Stomach (tissue), 4 donors: ENCODE measurements at regions not wholly inside any gene's neighbourhood (a gene's known extent, or its start where the extent isn't known, plus 50 kb on each side); places are given as distances from the start of the nearest gene placed in this dataset.

Experiments
- CTCF ChIP-seq, 7 experiments: fragments of 450-650 bp in 4 of 7; fragments of 200-600 bp in 3 of 7; sonication (generic) in 3 of 7; IDR thresholded peaks; one replicate each; pipeline ENCODE4 v1.5.1; 2016 to 2019; ENCODE audit warnings: antibody characterized with exemption in 7 of 7, control low read depth in 2 of 7, mild to moderate bottlenecking in 1 of 7
- POLR2A ChIP-seq, 4 donors: fragments of 450-650 bp; IDR thresholded peaks; one replicate each; pipeline ENCODE4 v1.6.1; 2016; ENCODE audit warnings: antibody characterized with exemption in 4 of 4, control low read depth in 2 of 4, mild to moderate bottlenecking in 1 of 4, moderate library complexity in 1 of 4

GRCh38 chr10:129416956-129417765, 49.9 kb upstream of the MGMT start:
- no peak for TF ChIP-seq CTCF (IDR thresholded peaks at IDR 0.05)
- TF ChIP-seq POLR2A (IDR thresholded peaks at IDR 0.05) = no peak
